ENCODE measurements at regions not wholly inside any gene's neighbourhood (a gene's known extent, or its start where the extent isn't known, plus 50 kb on each side); places are given as distances from the start of the nearest gene placed in this dataset.

DNA sequence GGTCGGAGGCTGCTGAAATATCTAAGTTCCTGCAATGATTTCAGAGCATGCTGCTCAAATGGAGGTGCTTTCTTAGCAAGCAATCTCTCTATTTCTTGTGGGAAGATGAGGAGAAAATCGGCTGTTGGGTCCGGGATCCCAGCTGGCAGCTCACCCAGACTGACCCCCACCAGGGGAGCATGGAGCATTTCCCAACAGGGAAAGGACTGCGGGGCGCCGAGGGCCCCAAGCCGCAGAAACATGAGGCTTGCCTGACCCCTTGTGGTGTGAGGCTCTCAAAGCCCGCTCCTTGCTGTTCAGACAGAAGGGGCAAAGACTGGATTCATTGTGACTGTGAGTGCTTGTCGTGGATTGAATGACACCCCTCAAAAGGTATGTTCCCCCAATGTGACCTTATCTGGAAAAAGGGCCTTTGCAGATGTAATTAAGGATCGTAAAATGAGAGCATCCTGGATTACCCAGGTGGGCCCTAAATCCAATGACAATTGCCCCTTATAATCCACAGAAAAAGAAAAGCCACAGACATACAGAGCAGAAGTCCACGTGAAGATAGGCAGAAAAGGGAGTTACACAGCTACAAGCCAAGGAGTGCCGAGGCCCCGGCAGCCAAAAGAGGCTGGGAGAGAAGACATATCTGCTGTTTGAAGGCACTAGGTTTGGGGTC is 116.3 kb upstream of the VASH1 start:
- ATAC-seq (ENCODE audit: low FRiP score): no peak
- TF ChIP-seq, protein P1, sequence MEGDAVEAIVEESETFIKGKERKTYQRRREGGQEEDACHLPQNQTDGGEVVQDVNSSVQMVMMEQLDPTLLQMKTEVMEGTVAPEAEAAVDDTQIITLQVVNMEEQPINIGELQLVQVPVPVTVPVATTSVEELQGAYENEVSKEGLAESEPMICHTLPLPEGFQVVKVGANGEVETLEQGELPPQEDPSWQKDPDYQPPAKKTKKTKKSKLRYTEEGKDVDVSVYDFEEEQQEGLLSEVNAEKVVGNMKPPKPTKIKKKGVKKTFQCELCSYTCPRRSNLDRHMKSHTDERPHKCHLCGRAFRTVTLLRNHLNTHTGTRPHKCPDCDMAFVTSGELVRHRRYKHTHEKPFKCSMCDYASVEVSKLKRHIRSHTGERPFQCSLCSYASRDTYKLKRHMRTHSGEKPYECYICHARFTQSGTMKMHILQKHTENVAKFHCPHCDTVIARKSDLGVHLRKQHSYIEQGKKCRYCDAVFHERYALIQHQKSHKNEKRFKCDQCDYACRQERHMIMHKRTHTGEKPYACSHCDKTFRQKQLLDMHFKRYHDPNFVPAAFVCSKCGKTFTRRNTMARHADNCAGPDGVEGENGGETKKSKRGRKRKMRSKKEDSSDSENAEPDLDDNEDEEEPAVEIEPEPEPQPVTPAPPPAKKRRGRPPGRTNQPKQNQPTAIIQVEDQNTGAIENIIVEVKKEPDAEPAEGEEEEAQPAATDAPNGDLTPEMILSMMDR (IDR thresholded peaks at IDR 0.05): no peak
- no peak for DNase-seq (ENCODE audit: low spot score)

DNA sequence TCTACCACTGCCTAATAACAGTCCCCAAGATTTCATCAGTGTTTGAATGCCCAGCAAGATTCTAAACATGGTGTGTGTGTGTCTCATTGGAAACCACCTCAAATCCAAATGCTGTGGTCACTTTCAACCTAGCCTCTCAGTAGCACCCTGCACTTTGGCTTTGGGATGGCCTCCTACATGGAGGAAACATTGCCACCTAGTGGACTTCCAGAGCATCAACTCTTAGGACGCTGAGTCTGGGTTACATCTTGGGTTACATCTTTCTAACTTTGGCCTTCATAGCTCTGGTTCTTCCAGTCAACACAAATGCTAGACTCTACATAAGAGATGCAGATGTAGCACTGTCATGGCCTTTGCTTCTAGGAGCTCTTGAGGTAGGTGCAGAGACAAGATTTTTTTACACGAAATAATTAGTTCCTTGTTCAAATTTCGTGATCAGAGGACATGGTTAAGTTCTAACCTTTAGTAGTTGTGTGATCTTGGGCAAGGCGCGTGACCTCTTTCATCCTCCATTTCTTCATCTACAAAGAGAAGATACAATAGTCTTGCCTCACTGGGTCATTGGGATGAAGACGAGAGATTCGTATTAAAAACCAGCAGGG is 113.5 kb upstream of the VASH1 start:
- TF ChIP-seq, protein P1 (IDR thresholded peaks at IDR 0.05): no peak
- ATAC-seq (ENCODE audit: low FRiP score) (no peak), DNase-seq (ENCODE audit: low spot score) (no peak)

DNA sequence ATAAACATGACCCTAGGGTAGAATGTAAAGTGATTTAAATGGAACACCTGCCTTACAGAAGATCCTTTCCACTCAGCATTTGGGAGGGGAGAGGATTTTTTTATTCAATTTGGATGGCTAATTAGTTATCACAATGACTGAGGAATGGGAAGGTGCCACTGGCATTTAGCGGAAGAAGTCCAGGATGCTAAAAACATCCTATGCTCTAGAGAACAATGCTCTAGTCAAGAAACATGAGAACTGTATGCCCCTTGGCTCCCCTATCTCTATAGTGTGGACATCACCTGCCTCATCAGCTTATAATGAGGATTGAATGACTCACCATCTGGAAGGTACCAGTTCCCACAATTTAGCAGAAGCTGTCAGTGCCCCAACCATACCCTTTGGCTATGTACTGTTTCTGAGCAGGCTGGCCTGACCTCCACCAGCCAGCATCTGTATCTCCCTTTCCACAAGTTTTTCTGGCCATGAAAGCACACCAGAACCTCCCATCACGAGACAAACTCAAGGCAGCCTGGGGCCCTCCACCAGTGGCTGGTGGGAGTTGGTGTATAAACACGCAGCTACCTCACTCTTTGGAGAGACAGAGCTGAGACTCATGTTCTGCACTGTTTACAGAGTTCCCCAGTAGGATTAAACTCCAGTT is 109.7 kb upstream of the VASH1 start:
- TF ChIP-seq, protein P1 (IDR thresholded peaks at IDR 0.05): no peak
- ATAC-seq (ENCODE audit: low FRiP score) (no peak), DNase-seq (ENCODE audit: low spot score) (no peak)

DNA sequence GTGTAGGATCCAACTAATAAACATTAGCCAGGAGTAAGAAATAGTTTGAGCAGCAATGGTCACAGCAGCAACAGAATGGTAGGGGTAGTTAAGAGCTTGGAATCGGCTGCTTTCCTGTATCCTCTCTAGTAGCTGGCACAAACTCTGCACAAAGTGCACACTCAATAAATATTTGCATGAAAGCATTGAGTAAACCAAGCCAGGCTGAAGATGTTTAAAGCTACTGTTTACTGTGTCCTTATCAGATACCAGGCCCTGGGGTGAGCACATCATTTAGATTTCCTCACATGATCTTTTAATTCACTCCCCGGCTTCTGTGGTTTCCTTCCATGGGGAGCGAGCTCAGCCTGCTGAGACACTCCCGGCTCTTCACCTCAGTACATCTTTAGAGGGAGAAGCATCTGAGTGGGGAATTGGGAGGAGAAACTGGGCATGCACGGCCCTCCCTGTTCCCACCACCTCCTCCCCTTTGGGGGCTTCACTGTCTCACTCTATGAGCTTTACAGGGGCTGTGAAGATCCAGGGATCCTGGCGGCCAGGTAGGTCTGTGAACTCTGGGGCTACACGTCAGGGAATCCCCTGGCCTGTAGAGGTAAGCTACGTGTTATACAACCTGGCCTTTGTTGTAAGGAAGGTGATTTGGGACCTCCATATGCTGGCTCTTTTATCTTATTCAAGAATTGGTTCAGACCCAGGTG is 107.2 kb upstream of the VASH1 start:
- TF ChIP-seq, protein P1 (IDR thresholded peaks at IDR 0.05): no peak
- DNase-seq (ENCODE audit: low spot score) (no peak), ATAC-seq (ENCODE audit: low FRiP score) (no peak)

DNA sequence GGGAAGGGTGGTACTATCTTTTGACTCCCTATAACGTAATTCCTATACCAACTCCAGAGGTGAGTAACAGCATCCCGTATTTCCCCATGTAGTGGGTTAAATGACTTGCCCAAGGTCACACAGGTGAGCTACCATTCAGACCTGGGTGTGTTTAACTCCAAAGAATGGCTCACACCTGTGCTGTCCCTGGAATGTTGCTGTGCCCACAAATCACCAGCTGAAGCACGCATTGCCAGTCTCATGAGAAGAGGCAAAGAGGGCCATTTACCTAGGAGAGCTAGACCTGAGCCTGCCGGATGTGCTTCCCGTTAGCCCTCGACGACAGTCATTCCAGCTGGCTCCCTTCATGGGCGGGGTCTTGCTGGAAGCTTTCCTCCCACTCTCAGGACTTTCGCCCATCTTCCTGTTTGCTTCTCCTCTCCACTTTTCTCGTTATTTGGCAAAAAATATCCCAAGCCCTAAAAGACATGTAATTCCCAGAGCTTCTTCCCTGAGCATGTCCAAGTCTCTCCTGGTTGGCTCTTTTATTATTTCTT is 106.6 kb upstream of the VASH1 start:
- no peak for DNase-seq (ENCODE audit: low spot score)
- no peak for ATAC-seq (ENCODE audit: low FRiP score)
- TF ChIP-seq, protein P1 (IDR thresholded peaks at IDR 0.05): no peak

DNA sequence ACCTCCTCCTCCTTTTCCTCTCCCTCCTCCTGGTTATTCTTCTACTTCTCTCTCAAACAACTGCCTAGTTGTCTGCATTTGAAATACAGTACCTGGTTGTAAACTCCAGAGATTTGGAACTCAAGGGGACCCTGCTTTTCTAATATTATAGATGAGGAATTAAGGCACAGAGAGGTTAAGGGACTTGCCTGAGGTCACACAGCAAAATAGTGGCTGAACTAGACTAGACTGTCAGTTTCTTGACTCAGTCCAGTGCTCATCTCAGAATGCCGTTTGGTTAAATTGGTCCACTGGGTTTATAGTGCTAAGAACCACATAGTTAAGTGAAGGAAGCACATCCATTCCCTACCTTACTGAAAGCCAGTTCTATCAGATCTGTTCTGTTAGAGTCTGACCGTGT is 105.9 kb upstream of the VASH1 start:
- DNase-seq (ENCODE audit: low spot score): no peak
- TF ChIP-seq, protein P1 (IDR thresholded peaks at IDR 0.05): no peak
- no peak for ATAC-seq (ENCODE audit: low FRiP score)

Data from omental fat pad (tissue), 3 donors.